ENCODE measurements at regions not wholly inside any gene's neighbourhood (a gene's known extent, or its start where the extent isn't known, plus 50 kb on each side); places are given as distances from the start of the nearest gene placed in this dataset.
A peak's percentile ranks its signal among the peaks of the same experiment; 100 is the strongest.

DNA sequence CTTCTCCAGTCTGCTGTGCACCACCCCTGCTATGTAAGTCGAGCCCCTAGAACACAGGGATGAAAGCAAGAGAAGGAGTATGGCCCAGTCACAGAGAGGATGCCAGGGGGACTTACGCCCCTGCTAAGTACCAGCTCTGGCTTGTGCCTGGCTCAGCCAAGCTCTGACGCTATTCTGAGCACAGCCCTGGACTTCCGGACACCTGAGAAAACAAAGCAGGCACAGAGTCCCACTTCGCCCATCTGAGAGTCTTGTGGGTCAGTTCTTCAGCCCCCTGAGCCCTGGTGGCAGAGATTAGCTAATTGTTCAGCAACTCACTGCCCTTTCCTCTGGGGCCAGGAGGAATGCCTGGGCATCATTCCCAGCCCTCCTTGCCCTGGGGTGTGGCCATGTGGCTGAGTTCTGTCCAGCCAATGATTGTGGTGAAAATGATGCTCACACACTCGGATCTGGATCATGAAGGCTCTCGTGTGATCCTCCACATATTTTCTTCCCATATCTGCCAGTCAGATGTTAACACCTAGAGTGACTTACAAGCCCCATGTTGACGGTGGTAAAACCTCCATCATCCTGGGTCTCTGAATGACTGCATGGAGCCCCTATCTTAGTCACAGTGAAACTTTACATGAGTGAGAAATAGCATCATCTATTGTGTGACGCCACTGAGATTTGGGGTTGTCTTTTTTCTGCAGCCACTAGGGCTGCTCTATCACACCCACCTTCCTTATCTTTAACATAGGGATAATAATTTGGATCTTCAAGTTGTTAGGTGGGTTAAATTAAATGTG, 105.7 kb downstream of the TPRA1 start:
- H3K4me3 Mint-ChIP-seq (ENCODE audit: unreplicated experiment) = no peak overlapping the region
- H3K9me3 Mint-ChIP-seq (ENCODE audit: unreplicated experiment) = no peaks in the 10 kb centered on the region
- H3K27ac Mint-ChIP-seq (ENCODE audit: unreplicated experiment) = no peak overlapping the region
- no peaks in the 10 kb centered on the region for H3K4me1 Mint-ChIP-seq (ENCODE audit: unreplicated experiment)
- H3K27me3 Mint-ChIP-seq (ENCODE audit: unreplicated experiment) = peaks cover 19% of the 10 kb centered on the region
- H3K36me3 Mint-ChIP-seq (ENCODE audit: unreplicated experiment) = peaks cover 2% of the 10 kb centered on the region
- peak; percentile 73 for DNase-seq (ENCODE audit: extremely low spot score, unreplicated experiment)
- TF ChIP-seq, protein P1, sequence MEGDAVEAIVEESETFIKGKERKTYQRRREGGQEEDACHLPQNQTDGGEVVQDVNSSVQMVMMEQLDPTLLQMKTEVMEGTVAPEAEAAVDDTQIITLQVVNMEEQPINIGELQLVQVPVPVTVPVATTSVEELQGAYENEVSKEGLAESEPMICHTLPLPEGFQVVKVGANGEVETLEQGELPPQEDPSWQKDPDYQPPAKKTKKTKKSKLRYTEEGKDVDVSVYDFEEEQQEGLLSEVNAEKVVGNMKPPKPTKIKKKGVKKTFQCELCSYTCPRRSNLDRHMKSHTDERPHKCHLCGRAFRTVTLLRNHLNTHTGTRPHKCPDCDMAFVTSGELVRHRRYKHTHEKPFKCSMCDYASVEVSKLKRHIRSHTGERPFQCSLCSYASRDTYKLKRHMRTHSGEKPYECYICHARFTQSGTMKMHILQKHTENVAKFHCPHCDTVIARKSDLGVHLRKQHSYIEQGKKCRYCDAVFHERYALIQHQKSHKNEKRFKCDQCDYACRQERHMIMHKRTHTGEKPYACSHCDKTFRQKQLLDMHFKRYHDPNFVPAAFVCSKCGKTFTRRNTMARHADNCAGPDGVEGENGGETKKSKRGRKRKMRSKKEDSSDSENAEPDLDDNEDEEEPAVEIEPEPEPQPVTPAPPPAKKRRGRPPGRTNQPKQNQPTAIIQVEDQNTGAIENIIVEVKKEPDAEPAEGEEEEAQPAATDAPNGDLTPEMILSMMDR (IDR thresholded peaks at IDR 0.05) = no peak

DNA sequence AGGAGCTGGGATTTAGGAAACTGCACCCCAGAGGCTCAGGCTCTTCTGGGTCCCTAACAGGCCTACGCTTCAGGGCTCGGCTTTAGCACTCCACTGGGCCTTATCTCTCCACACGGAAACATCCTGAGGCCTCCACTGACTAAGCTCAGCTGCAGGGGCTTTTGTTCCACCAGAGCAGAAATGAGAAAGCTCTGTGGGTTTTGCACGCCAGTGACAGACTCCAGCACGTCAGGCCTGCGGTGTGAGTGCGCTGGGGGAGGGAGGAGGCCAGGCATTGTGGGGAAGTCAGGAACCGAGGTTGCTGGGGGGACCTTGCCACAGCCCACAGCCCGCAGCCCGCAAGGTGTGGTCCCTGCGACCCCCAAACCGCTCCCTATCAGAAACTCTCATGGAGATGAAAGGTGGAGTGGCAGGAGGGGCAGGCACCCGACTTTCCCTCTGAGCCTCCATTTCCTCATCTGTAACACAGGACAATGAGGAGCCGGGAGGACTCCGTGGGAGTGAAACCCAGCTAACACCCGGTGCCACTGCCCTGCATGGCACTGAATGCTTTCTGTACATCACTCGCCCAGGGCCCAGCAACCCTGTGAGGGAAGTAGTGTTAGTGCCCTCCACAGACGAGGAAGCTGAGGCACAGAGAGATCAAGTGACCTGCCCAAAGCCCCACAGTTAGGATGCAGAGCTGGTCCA, 106.5 kb downstream of the TPRA1 start:
- no peak overlapping the region for H3K27ac Mint-ChIP-seq (ENCODE audit: unreplicated experiment)
- peaks cover 2% of the 10 kb centered on the region for H3K36me3 Mint-ChIP-seq (ENCODE audit: unreplicated experiment)
- H3K4me1 Mint-ChIP-seq (ENCODE audit: unreplicated experiment) = no peaks in the 10 kb centered on the region
- TF ChIP-seq, protein P1 (IDR thresholded peaks at IDR 0.05) = no peak
- peaks cover 19% of the 10 kb centered on the region for H3K27me3 Mint-ChIP-seq (ENCODE audit: unreplicated experiment)
- no peak overlapping the region for H3K4me3 Mint-ChIP-seq (ENCODE audit: unreplicated experiment)
- DNase-seq (ENCODE audit: extremely low spot score, unreplicated experiment) = peak; percentile 80
- H3K9me3 Mint-ChIP-seq (ENCODE audit: unreplicated experiment) = no peaks in the 10 kb centered on the region

DNA sequence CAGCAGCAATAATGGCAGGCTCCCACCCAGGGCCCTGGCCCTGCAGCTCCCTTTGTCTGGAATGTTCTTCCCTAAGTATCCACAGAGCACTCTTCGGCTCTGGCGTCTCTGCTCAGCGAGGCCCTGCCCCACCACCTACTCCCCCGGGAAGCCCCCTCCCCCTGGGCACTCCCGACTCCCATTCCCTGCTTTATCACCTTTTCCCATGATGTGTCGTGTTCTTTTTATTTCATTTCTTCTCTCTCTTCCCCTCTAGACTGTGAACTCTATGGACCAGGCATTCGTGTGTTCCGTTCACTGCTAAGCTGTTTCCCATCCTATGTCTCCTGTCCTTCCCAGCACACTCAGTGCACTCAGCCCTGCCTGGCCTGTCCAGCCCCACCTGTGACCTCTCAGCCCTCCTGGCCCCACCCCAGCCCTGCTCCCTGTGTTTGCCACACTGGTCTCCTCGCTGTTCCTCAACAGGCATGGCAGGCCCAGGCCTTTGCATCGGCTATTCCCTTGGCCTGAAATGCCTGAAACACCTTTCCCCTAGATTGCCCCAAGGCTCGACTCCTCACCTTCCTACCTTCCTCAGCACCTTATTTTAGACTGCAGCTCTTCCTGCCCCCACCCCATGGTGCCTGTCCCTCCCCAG, 107.4 kb downstream of the TPRA1 start:
- no peak overlapping the region for H3K27ac Mint-ChIP-seq (ENCODE audit: unreplicated experiment)
- no peaks in the 10 kb centered on the region for H3K4me1 Mint-ChIP-seq (ENCODE audit: unreplicated experiment)
- peaks cover 19% of the 10 kb centered on the region for H3K27me3 Mint-ChIP-seq (ENCODE audit: unreplicated experiment)
- H3K36me3 Mint-ChIP-seq (ENCODE audit: unreplicated experiment) = peaks cover 2% of the 10 kb centered on the region
- no peaks in the 10 kb centered on the region for H3K9me3 Mint-ChIP-seq (ENCODE audit: unreplicated experiment)
- TF ChIP-seq, protein P1 (IDR thresholded peaks at IDR 0.05) = no peak
- peak; percentile 74 for DNase-seq (ENCODE audit: extremely low spot score, unreplicated experiment)
- H3K4me3 Mint-ChIP-seq (ENCODE audit: unreplicated experiment) = no peak overlapping the region

DNA sequence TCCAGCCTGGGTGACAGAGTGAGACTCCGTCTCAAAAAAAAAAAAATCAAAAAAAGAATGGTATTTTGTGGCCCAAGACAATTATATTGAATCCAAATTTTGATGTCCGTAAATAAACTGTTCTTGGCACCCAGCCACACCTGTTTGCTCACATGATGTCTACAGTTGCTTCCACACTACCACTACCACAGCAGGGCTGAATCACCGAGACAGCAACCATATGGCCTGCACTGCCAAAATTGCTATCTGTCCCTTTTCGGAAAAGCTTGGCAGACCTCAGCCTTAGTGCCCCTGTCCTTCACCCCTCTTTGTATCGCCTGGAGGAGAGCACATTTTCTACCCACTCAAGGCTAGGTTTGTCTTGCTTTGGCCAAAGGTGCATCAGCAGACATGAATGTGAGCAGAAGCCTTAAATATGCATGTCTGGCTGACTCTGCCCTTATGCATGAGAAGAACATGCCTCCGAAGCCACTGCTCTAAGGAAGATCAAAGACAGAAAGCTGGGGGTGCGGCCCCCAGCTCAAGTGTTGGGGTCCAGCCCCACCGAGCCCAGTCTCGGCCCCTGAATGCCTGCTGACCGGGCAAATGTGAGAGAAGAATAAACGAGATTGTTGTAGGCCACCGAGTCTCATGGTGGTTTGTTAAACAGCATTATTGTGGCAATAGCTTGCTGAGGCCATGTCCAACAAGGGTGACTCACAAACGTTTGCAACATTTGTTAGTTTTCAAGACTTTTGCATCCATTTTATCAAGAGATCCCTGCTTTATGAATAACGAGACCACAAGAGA, 108.1 kb downstream of the TPRA1 start:
- Mint-ChIP-seq H3K27ac (ENCODE audit: unreplicated experiment) (no peak overlapping the region), H3K27me3 (ENCODE audit: unreplicated experiment) (peaks cover 26% of the 10 kb centered on the region), H3K4me1 (ENCODE audit: unreplicated experiment) (no peaks in the 10 kb centered on the region), H3K4me3 (ENCODE audit: unreplicated experiment) (no peak overlapping the region), H3K9me3 (ENCODE audit: unreplicated experiment) (no peaks in the 10 kb centered on the region), H3K36me3 (ENCODE audit: unreplicated experiment) (peaks cover 2% of the 10 kb centered on the region)
- DNase-seq (ENCODE audit: extremely low spot score, unreplicated experiment) = no peak
- TF ChIP-seq, protein P1 (IDR thresholded peaks at IDR 0.05) = no peak

Measured in osteocyte (in vitro differentiated cells).